Motor neuron (in vitro differentiated cells): ENCODE measurements at regions not wholly inside any gene's neighbourhood (a gene's known extent, or its start where the extent isn't known, plus 50 kb on each side); places are given as distances from the start of the nearest gene placed in this dataset.

Source experiments
- ATAC-seq, 8 experiments: fragments of 200-7000 bp; cut with Tn5 transposase; replicated peaks in 6 of 8; 2 replicates each; pipeline ENCODE4 v1.8.0; 2021; ENCODE audit warnings: mild to moderate bottlenecking in 8 of 8, moderate library complexity in 8 of 8
- H3K27ac ChIP-seq, 2 donors: fragments of 250-450 bp; sonication (Bioruptor Pico); 2 replicates each; pipeline ENCODE4 v1.9.0; 2021; ENCODE audit warnings: antibody characterized with exemption in 2 of 2, mild to moderate bottlenecking in 2 of 2, moderate library complexity in 1 of 2
- H3K4me1 ChIP-seq, 2 donors: fragments of 250-450 bp; sonication (Bioruptor Pico); replicated peaks in 1 of 2; 2 replicates each; pipeline ENCODE4 v1.6.1; 2021; ENCODE audit warnings: antibody characterized with exemption in 2 of 2, mild to moderate bottlenecking in 2 of 2, moderate library complexity in 1 of 2
- H3K4me3 ChIP-seq, 5 donors: fragments of 250-450 bp; sonication (Bioruptor Pico); 2 replicates each; pipeline ENCODE4 v1.9.0; 2021; ENCODE audit warnings: antibody characterized with exemption in 5 of 5, mild to moderate bottlenecking in 5 of 5, moderate library complexity in 4 of 5
- WGBS, 10 experiments: fragments of 450-650 bp; shearing (Covaris generic); methylation state at CpG; one replicate each; pipeline ENCODE4 v1.0.0; 2022; 5-methylcytosine and 5-hydroxymethylcytosine counted together
- in situ Hi-C, 9 experiments: fragments of 400-800 bp; cut with MboI; loops; one replicate each; pipeline ENCODE4 v1.15.0; 2021; ENCODE audit warnings: low sequenced_read_pairs in 9 of 9, low pct_unique_long_range_greater_than_20kb in 2 of 9; ENCODE audit not compliant: unreplicated experiment in 9 of 9

DNA sequence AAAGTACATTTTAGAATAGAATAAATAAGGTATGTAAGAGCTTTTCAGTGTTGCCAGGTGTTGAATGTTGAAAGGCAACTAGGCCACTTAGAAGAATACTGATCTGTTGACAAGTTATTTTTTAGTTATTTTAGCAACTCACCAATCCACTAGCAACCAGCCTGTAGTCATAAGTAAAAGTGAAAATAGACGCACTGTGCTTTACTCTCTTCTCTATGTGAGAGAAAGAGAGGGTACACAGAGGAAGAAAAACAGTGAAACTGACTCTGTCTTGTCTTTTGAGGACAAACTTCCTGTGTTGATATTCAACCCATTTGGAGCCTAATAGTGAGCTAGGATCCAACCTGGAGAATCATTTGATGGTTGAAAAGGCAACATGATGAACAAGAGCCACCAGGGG is 327.1 kb upstream of the GOLIM4 start:
- Histone ChIP-seq H3K4me1 (peaks cover 4 to 12% of the 10 kb centered on the region in 2 donors), H3K27ac (no peak overlapping the region), H3K4me3 (no peak overlapping the region)
- in situ Hi-C loops = no loop called here
- 20 to 100% (median 100%) methylated on average over 1 of the region's 1 CpG; no CpG with 5 or more reads in 1 of the 10 experiments for WGBS, 10 experiments
- no peak for ATAC-seq

DNA sequence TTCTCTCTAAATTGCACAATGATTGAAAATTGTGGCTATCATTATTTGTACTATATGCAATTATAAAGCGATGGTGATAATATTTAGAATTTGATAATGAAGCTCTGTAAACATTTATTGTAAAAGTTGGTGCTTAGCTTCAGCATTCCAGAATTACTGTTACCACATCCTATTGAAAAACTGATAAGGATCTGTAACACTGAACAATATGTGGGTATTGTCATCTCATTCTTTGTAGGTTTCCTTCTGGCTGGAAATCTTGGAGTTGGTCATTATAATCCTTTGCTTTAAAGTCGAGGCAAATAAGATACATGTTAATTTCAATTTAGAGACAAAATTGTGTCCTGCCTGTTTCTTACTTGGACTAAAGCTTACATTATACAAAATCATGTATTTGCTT is 323.4 kb upstream of the GOLIM4 start:
- in situ Hi-C loops = no loop called here
- Histone ChIP-seq H3K4me1 (peaks cover 4 to 12% of the 10 kb centered on the region in 2 donors), H3K4me3 (no peak overlapping the region), H3K27ac (no peak overlapping the region)
- 17 to 100% (median 84%) methylated on average over 1 to 2 of the region's 2 CpGs; no CpG with 5 or more reads in 1 of the 10 experiments for WGBS, 10 experiments
- no peak for ATAC-seq

DNA sequence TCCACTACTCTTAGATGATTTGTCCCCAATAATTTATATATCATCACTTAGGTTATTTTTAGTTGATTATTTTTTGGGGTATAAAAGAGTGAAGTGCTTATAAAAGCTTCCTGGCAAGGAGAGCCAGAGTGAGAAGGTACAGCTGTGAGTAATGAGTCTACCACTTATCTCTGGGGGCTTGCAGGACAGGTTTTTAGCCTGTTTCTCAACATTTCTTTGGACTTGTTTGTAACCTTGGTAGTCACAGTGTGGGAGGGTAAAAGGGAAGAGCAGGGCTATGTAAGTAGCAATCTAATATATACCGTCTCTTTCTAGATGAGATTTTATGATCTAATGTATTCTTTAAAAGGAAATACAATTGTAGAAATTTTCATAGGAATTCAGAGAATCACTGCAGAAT is 321.3 kb upstream of the GOLIM4 start:
- peaks cover 4 to 12% of the 10 kb centered on the region in 2 donors for H3K4me1 ChIP-seq
- ATAC-seq = no peak
- 67 to 100% (median 89%) methylated on average over 1 of the region's 1 CpG; no CpG with 5 or more reads in 4 of the 10 experiments for WGBS, 10 experiments
- H3K4me3 ChIP-seq = no peak overlapping the region
- in situ Hi-C loops = no loop called here
- no peak overlapping the region for H3K27ac ChIP-seq

DNA sequence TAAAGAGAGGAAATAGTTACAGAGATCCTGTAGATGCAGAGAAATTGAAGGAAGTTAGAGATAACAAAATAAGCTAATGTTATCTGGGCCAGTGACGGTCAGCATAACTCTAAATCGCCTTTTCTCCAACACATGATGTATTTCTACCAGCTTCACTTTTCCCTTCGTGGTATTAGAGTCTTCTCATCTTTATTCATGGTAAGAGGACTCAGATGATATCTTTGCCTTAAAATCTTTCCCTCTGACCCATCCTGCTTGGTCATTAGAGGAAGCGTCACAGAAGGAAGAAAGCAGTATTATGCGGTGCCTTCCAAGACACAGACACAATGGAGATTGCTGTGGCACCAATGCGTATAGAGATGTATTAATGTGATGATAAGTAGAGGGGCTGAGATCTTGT is 320.7 kb upstream of the GOLIM4 start:
- ATAC-seq = no peak
- Histone ChIP-seq H3K4me1 (peaks cover 4 to 8% of the 10 kb centered on the region in 2 donors), H3K4me3 (no peak overlapping the region), H3K27ac (no peak overlapping the region)
- in situ Hi-C loops = no loop called here
- 40 to 89% (median 82%) methylated on average over 2 to 6 of the region's 6 CpGs for WGBS, 10 experiments

DNA sequence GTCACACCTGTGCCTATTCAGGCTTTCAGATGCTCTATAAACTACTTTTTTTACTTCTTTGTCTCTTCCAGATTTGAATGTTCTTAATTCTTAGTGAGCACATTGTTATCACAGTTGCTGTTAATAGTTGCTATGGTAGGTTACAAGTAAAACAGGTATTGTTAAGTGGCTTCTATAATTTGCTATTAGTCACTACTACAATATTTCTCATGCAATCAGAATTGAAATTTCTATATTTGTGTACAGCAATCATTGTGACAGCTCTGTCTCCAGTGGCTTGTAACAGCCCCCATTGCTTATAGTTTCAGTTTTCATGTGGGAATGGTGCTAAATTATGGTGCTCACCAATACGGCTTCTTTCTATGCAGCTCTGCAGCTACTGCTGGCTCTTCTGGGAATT is 318.4 kb upstream of the GOLIM4 start:
- peaks cover 4 to 8% of the 10 kb centered on the region in 2 donors for H3K4me1 ChIP-seq
- H3K27ac ChIP-seq = no peak overlapping the region
- 14 to 100% (median 100%) methylated on average over 1 of the region's 1 CpG; no CpG with 5 or more reads in 2 of the 10 experiments for WGBS, 10 experiments
- ATAC-seq = no peak
- in situ Hi-C loops = no loop called here
- H3K4me3 ChIP-seq = no peak overlapping the region

DNA sequence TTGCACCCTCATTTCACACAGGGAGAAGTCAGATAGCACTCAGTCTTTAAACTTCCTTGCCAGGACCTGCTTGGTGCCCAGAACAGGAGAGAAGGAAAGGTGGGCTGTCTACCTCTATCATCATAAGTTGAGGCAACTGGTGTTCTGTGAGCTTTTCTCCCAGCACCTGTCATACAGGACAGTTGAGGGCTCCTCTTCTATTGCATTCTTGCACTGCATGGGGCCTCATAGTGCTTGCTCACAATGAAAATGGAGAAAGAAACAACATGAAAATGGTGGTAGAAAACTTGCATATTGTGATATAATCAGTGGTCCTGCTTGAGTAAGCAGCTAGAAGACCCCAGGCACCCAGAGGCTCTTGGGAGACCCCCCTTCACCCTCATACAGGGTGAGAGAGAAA is 311.7 kb upstream of the GOLIM4 start:
- H3K27ac ChIP-seq = no peak overlapping the region
- no peak for ATAC-seq
- H3K4me3 ChIP-seq = no peak overlapping the region
- in situ Hi-C loops = no loop called here
- no peaks in the 10 kb centered on the region for H3K4me1 ChIP-seq

DNA sequence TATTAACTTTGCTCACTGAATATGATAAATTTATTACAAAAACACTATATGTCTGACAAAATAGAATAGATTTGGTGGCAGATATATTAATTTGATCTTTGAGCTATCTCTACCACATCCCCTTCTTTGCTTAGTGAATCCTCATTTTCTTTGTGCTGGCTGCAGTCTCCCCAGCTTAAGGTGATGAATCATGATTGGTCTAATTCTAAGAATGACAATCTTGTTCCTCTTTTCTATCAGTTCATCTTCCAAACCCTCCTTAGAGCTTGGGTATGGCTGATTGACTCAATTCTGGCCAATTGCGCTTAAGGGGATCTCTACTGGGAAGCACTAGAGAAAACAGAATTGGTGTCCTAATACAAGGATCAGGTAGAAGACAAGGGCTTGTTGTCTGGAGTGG is 309.6 kb upstream of the GOLIM4 start:
- H3K27ac ChIP-seq = no peak overlapping the region
- in situ Hi-C loops = no loop called here
- no peaks in the 10 kb centered on the region for H3K4me1 ChIP-seq
- 50 to 100% (median 100%) methylated on average over 1 of the region's 1 CpG; no CpG with 5 or more reads in 4 of the 10 experiments for WGBS, 10 experiments
- no peak for ATAC-seq
- no peak overlapping the region for H3K4me3 ChIP-seq

DNA sequence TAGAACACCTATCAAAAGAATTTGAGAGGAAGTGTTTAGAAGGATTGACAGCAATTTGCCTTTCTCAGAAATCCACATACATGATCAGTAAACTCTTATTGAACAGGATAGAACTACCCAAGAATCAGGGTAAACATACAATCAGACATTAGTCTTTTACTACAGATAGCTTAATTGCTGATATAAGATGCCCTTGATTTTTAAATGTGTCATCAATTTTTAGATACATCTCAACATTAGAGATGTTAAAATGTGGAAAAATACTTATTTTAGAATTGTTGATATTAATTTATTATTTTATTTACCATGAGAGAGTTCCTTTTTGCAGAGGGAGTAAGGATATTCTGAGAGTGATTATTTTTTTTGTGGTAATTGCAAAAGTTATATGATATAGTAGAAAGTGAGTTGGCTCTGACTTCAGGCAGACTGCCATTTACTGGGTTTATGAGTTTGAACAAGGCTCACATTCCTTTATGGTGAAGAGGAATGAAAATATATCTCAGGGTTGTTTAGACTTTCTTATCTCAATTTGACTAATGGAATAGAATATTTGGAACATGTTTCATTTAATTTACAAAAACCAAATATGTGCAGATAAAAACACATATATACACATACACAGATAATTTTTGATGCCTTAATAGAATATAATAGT is 302.8 kb upstream of the GOLIM4 start:
- H3K4me3 ChIP-seq = no peak overlapping the region
- H3K27ac ChIP-seq = no peak overlapping the region
- no peak for ATAC-seq
- in situ Hi-C loops = no loop called here
- no peaks in the 10 kb centered on the region for H3K4me1 ChIP-seq

DNA sequence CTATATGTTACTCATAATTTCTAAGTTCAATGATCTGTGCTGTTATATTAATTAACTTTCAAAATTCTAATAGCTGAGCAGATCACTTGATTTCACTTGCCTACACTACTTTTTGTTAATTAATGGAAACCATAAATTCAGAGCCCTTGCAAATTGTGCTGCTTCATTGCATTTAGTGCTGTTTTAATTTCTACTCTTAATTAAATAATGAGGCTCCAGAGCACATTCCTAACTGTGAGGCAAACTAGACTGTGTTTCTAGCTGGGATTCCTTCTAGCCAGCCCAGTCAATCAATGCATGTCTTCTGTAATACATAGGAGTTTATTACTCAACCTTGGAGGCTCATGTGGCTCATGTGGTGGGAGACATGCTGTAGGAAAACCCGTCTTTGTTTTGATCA is 301.1 kb upstream of the GOLIM4 start:
- in situ Hi-C loops = no loop called here
- no peak overlapping the region for H3K27ac ChIP-seq
- no peaks in the 10 kb centered on the region for H3K4me1 ChIP-seq
- no peak overlapping the region for H3K4me3 ChIP-seq
- no peak for ATAC-seq
- WGBS, 10 experiments = 17 to 88% (median 85%) methylated on average over 1 of the region's 1 CpG; no CpG with 5 or more reads in 4 of the 10 experiments

DNA sequence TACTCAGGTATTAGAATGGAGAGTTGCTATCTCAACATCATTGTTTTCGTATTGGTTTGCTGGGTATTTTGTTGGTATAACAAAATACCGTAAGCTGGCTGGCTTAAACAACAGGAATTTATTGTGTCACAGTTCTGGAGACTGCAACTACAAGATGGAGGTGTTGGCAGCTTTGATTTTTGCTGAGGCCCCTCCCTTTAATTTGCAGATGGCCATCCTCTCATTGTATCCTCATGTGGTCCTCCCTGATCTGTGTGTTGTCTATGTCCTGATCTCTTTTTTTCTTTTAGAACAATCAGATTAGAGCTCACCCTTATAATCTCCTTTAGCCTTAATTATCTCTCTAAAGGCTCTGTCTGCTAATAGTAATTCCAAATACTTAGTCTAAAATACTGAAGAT is 299.8 kb upstream of the GOLIM4 start:
- no peak overlapping the region for H3K4me3 ChIP-seq
- no peak for ATAC-seq
- WGBS, 10 experiments = 16 to 100% (median 92%) methylated on average over 2 of the region's 2 CpGs; no CpG with 5 or more reads in 2 of the 10 experiments
- in situ Hi-C loops = no loop called here
- no peaks in the 10 kb centered on the region for H3K4me1 ChIP-seq
- H3K27ac ChIP-seq = no peak overlapping the region

DNA sequence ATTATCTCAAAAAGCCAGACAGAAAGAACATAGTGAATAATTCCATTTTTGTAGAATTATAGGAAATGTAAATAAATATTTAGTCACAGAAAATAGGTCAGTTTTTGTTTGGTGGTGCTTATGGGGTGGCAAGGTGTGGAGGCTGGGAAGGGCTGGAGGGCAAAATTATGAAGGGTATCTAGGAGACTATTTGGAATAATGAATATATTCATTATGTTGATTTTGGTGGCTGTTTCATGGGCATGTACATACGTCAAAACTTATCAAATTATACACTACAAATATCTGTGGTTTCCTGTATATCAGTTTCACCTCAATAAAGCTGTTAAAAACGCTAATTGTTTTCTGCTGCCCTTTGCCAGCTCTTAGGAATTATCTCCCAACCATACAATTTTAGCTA is 298.7 kb upstream of the GOLIM4 start:
- in situ Hi-C loops = no loop called here
- H3K27ac ChIP-seq = no peak overlapping the region
- WGBS, 10 experiments = 0 to 100% (median 87%) methylated on average over 2 of the region's 2 CpGs; no CpG with 5 or more reads in 1 of the 10 experiments
- peak in 2 of 8 experiments; percentile 68 to 90 for ATAC-seq
- H3K4me1 ChIP-seq = no peaks in the 10 kb centered on the region
- H3K4me3 ChIP-seq = no peak overlapping the region

DNA sequence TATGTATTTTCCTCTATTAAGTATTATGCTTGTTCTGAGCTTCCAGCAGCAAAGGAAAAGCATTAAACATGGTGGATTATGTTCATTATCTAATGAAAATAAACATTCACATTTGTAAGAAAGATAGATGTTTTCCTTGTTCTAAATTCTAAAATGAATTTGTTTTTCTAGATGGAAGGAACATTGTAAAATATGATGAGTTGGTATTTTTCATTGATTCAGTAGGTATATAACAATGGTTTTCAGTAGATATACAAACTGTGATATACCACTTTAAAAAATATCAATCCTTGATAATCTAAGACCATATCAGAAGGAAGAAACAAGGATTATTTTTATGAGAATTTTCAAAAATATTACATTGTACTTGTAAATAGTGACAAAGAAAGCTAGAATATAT is 290.6 kb upstream of the GOLIM4 start:
- in situ Hi-C loops = no loop called here
- no peak overlapping the region for H3K4me3 ChIP-seq
- H3K4me1 ChIP-seq = no peaks in the 10 kb centered on the region
- no peak overlapping the region for H3K27ac ChIP-seq
- no peak for ATAC-seq

DNA sequence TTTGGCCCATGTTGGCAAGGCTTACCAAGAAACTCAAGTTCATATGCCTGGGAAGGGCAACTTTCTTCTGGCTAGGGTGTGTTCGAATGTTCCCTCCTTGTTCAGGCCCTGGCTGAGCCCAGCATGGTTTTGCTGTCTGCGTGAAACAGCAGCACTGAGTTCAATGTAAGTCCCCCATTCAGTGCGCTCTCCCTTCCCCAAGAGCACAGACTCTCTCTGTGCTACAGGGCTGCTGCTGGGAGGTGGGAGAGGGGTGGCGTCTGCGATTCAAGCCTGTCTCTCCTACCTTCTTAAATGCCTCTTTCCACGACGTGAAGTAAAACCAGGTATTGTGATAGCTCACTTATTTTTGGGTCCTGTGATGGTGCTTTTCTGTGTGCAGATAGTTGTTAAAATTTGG is 289.3 kb upstream of the GOLIM4 start:
- no peak for ATAC-seq
- Histone ChIP-seq H3K27ac (no peak overlapping the region), H3K4me3 (no peak overlapping the region), H3K4me1 (no peaks in the 10 kb centered on the region)
- in situ Hi-C loops = no loop called here
- 18 to 87% (median 80%) methylated on average over 1 to 5 of the region's 7 CpGs; no CpG with 5 or more reads in 3 of the 10 experiments for whole genome bisulfite sequencing, 10 experiments

DNA sequence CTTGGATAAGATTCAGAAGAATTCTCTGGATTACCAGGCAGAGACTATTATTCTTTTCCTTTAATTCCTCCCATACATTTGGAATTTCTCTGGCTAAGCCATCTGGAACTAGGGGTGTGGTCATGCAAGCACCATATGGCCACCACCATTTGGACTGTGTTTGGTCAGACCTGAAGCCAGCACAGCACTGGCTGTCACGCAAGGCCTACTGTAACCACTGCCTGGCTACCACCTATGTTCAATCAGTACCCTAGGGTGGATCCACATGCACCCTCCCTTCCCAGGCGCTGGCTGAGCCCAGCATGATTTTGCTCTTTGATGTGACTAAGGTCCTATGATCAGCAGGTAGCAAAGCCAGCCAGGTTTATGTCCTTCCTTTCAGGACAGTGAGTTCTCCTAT is 287.8 kb upstream of the GOLIM4 start:
- 11 to 100% (median 60%) methylated on average over 1 to 2 of the region's 2 CpGs; no CpG with 5 or more reads in 6 of the 10 experiments for WGBS, 10 experiments
- Histone ChIP-seq H3K4me1 (no peaks in the 10 kb centered on the region), H3K27ac (no peak overlapping the region), H3K4me3 (no peak overlapping the region)
- peak in 2 of 8 experiments; percentile 63 to 69 for ATAC-seq
- in situ Hi-C loops = no loop called here
